H1 (cell line): ENCODE measurements at regions not wholly inside any gene's neighbourhood (a gene's known extent, or its start where the extent isn't known, plus 50 kb on each side); places are given as distances from the start of the nearest gene placed in this dataset.

Experiments used
- BRCA1 ChIP-seq: IDR thresholded peaks from 2 replicates; pipeline ENCODE4 v1.6.1; 2012; ENCODE audit warnings: low read depth, low read length, improper control_type of control experiment
- EGR1 ChIP-seq: IDR thresholded peaks from 2 replicates; pipeline ENCODE4 v1.6.1; 2011; ENCODE audit warnings: low read depth, low read length, borderline replicate concordance
- EZH2 ChIP-seq: fragments of 200-600 bp; sonication (generic); IDR thresholded peaks from 2 replicates; pipeline ENCODE4 v1.7.1; 2012; ENCODE audit warnings: low read depth, mild to moderate bottlenecking, moderate library complexity, low read length, inconsistent platforms; ENCODE audit not compliant: severe bottlenecking
- GABPA ChIP-seq: IDR thresholded peaks from 2 replicates; pipeline ENCODE4 v1.6.1; 2011; ENCODE audit warnings: mild to moderate bottlenecking, low read length, moderate library complexity, borderline replicate concordance; ENCODE audit not compliant: insufficient read depth
- HDAC2 ChIP-seq, 2 experiments: fragments of 300-600 bp in 1 of 2; sonication (generic) in 1 of 2; IDR thresholded peaks; 2 replicates each; pipeline ENCODE4 v1.6.1; 2011 to 2012; ENCODE audit warnings: low read depth in 2 of 2, low read length in 2 of 2, mild to moderate bottlenecking in 2 of 2, moderate library complexity in 2 of 2, borderline replicate concordance in 1 of 2, inconsistent platforms in 1 of 2
- HDAC6 ChIP-seq: IDR thresholded peaks from one replicate; pipeline ENCODE4 v1.7.1; 2012; ENCODE audit warnings: low read depth, mild to moderate bottlenecking, inconsistent platforms, low read length, moderate library complexity
- JUND ChIP-seq: IDR thresholded peaks from 2 replicates; pipeline ENCODE4 v1.6.1; 2011; ENCODE audit warnings: mild to moderate bottlenecking, improper control_type of control experiment, low read length
- POLR2A ChIP-seq, 2 experiments: IDR thresholded peaks; 1 replicate in 1 of 2; 2 replicates in 1 of 2; pipeline ENCODE4 v1.6.1; 2011; ENCODE audit warnings: low read depth in 2 of 2, low read length in 2 of 2, mild to moderate bottlenecking in 2 of 2; ENCODE audit errors: control extremely low read depth in 1 of 2
- POLR2AphosphoS5 ChIP-seq: IDR thresholded peaks from 2 replicates; pipeline ENCODE4 v1.6.1; 2011; ENCODE audit warnings: low read depth, low read length
- RAD21 ChIP-seq, 2 experiments: IDR thresholded peaks in 1 of 2; conservative IDR thresholded peaks in 1 of 2; 2 replicates each; pipeline ENCODE4 v1.6.1; 2011; ENCODE audit warnings: low read depth in 2 of 2, low read length in 2 of 2, improper control_type of control experiment in 1 of 2, inconsistent platforms in 1 of 2, mild to moderate bottlenecking in 1 of 2, moderate library complexity in 1 of 2
- SIN3A ChIP-seq, 2 experiments: IDR thresholded peaks in 1 of 2; conservative IDR thresholded peaks in 1 of 2; 2 replicates each; pipeline ENCODE4 v1.6.1; 2011 to 2012; ENCODE audit warnings: low read length in 2 of 2, improper control_type of control experiment in 1 of 2, low read depth in 1 of 2, mild to moderate bottlenecking in 1 of 2
- SP2 ChIP-seq: IDR thresholded peaks from 2 replicates; pipeline ENCODE4 v1.6.1; 2012; ENCODE audit warnings: mild to moderate bottlenecking, low read length, inconsistent platforms
- TBP ChIP-seq: IDR thresholded peaks from 2 replicates; pipeline ENCODE4 v1.6.1; 2011; ENCODE audit warnings: low read depth, low read length, improper control_type of control experiment
- TF ChIP-seq, protein P1 (sequence below), 3 experiments: IDR thresholded peaks; 1 replicate in 2 of 3; 2 replicates in 1 of 3; pipeline versions ENCODE4 v1.5.1 to v1.6.1; 2011; ENCODE audit warnings: low read length in 3 of 3, mild to moderate bottlenecking in 3 of 3, inconsistent platforms in 2 of 3, low read depth in 1 of 3, moderate library complexity in 1 of 3; ENCODE audit not compliant: insufficient read depth in 1 of 3; ENCODE audit errors: control extremely low read depth in 1 of 3

GRCh38 chr12:41736436-41736835 is 408.2 kb downstream of the GXYLT1 start:
- TF ChIP-seq, protein P1, sequence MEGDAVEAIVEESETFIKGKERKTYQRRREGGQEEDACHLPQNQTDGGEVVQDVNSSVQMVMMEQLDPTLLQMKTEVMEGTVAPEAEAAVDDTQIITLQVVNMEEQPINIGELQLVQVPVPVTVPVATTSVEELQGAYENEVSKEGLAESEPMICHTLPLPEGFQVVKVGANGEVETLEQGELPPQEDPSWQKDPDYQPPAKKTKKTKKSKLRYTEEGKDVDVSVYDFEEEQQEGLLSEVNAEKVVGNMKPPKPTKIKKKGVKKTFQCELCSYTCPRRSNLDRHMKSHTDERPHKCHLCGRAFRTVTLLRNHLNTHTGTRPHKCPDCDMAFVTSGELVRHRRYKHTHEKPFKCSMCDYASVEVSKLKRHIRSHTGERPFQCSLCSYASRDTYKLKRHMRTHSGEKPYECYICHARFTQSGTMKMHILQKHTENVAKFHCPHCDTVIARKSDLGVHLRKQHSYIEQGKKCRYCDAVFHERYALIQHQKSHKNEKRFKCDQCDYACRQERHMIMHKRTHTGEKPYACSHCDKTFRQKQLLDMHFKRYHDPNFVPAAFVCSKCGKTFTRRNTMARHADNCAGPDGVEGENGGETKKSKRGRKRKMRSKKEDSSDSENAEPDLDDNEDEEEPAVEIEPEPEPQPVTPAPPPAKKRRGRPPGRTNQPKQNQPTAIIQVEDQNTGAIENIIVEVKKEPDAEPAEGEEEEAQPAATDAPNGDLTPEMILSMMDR (IDR thresholded peaks at IDR 0.05; ENCODE audit: control extremely low read depth in 1 of 3, insufficient read depth in 1 of 3, low read depth in 1 of 3, low read length in 3 of 3) = no peak
- no peak for TF ChIP-seq RAD21 (IDR thresholded peaks at IDR 0.05 in 1 of 2, conservative IDR thresholded peaks at IDR 0.05 in 1 of 2; ENCODE audit: low read depth in 2 of 2, low read length in 2 of 2)
- TF ChIP-seq SP2 = no peak
- no peak for TF ChIP-seq SIN3A (conservative IDR thresholded peaks at IDR 0.05 in 1 of 2, IDR thresholded peaks at IDR 0.05 in 1 of 2; ENCODE audit: low read depth in 1 of 2, low read length in 2 of 2)
- TF ChIP-seq POLR2A (IDR thresholded peaks at IDR 0.05; ENCODE audit: control extremely low read depth in 1 of 2, low read depth in 2 of 2, low read length in 2 of 2) = no peak
- TF ChIP-seq TBP = no peak
- no peak for TF ChIP-seq BRCA1
- TF ChIP-seq EZH2 = no peak
- no peak for TF ChIP-seq JUND
- no peak for TF ChIP-seq HDAC6
- no peak for TF ChIP-seq HDAC2 (IDR thresholded peaks at IDR 0.05; ENCODE audit: borderline replicate concordance in 1 of 2, low read depth in 2 of 2, low read length in 2 of 2)
- TF ChIP-seq POLR2AphosphoS5 = no peak
- TF ChIP-seq EGR1 = no peak
- no peak for TF ChIP-seq GABPA
